T47D (cell line): ENCODE measurements at regions not wholly inside any gene's neighbourhood (a gene's known extent, or its start where the extent isn't known, plus 50 kb on each side); places are given as distances from the start of the nearest gene placed in this dataset.
A peak's percentile ranks its signal among the peaks of the same experiment; 100 is the strongest.

Source experiments
- DNase-seq, 2 experiments: peaks; one replicate each; pipeline versions ENCODE4 v3.0.0 to v3.0.0-alpha.2; 2011 to 2012; ENCODE audit warnings: low read depth in 1 of 2, low spot score in 1 of 2
- JUND ChIP-seq: IDR thresholded peaks from 2 replicates; pipeline ENCODE4 v1.6.1; 2012; ENCODE audit warnings: low read depth
- in situ Hi-C: cut with HindIII; loops from 2 replicates; pipeline ENCODE4 v1.10.0; 2016; ENCODE audit warnings: low sequenced_read_pairs, low pct_unique_long_range_greater_than_20kb

DNA sequence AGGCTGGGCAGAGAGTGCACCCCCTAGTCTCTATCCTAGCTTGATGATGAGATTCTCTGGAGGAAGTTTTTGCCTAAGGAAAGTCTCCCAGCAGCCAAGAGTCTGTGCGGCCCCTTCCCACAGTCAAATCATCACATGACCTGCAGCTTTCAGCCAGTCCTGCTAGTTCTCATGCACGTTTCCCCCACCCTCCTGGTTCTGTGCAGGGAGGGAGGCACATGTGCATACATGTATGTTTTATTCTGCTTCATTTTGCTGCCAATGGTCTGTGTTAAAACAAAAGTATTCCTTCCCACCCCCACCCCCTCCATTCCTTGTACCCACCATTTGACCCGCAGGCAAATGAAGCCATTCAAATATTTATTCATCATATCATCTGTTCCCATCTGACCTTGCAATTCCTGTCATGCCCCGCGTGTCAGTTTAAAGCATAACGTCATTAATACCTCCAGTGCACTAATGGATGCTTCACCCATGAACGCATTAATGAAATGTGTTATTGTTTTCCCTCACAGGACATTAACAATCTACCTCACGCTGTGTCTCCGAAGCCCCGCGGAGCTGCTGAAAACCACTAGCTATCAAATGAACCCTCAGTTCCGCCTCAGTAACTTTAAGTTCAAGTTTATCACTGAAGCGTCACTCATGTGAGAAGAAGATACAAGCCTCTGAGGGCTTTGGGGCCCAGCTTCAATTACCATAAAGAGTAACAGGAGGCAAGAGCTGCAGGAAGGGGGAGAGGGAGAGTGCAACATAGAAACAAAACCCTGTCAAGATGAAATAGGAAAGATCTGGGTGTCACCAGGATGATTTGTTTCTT, 139.6 kb downstream of the RASEF start:
- peak; percentile 73; the same call in 1 of the 2 replicates for TF ChIP-seq JUND
- in situ Hi-C loops: no loop called here
- DNase-seq: peak in 1 of 2 experiments; percentile 59

DNA sequence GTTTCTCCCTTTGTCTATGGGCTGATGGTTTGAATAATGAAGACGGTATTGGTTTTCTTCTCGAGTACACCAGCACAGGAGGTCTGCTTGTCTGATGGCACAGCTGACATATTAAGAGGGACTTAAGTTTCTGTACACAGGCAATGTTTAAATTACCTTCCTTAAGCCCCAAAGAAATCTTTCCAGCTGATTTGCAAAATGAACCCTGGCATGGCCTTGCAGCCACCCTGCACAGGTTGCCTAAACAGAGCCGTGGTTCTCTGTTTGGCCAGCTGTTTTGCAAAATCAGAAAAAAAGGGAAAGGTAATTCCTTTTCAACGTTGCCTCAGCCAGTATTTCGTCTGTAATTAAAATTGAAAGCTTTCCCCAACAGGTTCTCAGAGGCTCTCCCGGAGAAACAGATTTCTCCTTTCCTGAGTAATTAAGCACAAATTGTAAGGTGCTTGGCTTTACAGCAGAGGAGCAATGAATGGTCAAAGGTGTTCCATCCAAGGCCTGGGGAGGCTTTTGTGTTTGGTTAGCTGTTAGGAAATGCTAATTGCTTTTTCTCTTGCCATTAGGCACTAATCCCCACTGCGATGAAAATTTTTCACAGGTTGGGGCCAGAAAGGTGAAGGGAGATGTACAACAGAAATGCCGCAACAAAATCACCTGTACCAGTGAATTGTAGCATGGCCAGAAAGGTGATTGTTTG, 138.9 kb downstream of the RASEF start:
- TF ChIP-seq JUND: no peak
- no peak for DNase-seq
- in situ Hi-C loops: no loop called here
